IPS-18c (cell line): ENCODE measurements at regions not wholly inside any gene's neighbourhood (a gene's known extent, or its start where the extent isn't known, plus 50 kb on each side); places are given as distances from the start of the nearest gene placed in this dataset.

Experiments
- H3K4me3 ChIP-seq: 2 replicates; pipeline ENCODE4 v1.7.0; 2013; ENCODE audit warnings: low read depth, mild to moderate bottlenecking, low read length, moderate library complexity; ENCODE audit not compliant: insufficient read depth
- H3K9me3 ChIP-seq: one replicate; pipeline ENCODE4 v1.6.1; 2013; ENCODE audit warnings: mild to moderate bottlenecking, low read length, moderate library complexity; ENCODE audit not compliant: control insufficient read depth, insufficient read depth

GRCh38 chr16:66052745-66053144 is 313.7 kb upstream of the CDH5 start:
- Histone ChIP-seq H3K9me3 (peaks cover 3% of the 10 kb centered on the region), H3K4me3 (no peak overlapping the region)

- H3K9me3 ChIP-seq, result peaks cover 3% of the 10 kb centered on the region
- no peak overlapping the region for H3K4me3 ChIP-seq
These were observed 315.5 kb upstream of the CDH5 start for GRCh38 chr16:66050991-66051390.

- no peak overlapping the region for H3K4me3 ChIP-seq
- H3K9me3 ChIP-seq, result peaks cover 3% of the 10 kb centered on the region
These were observed 316.6 kb upstream of the CDH5 start for GRCh38 chr16:66049865-66050264.

- Histone ChIP-seq H3K9me3 (peaks cover 3% of the 10 kb centered on the region), H3K4me3 (no peak overlapping the region)
These were observed 320.9 kb upstream of the CDH5 start for GRCh38 chr16:66045626-66046025.

GRCh38 chr16:66044556-66044955 is 321.9 kb upstream of the CDH5 start:
- H3K4me3 ChIP-seq, result no peak overlapping the region
- peaks cover 2% of the 10 kb centered on the region for H3K9me3 ChIP-seq

- Histone ChIP-seq H3K9me3 (no peaks in the 10 kb centered on the region), H3K4me3 (no peak overlapping the region)
These were observed 322.4 kb upstream of the CDH5 start for GRCh38 chr16:66044089-66044488.

GRCh38 chr16:66043326-66043725 is 323.2 kb upstream of the CDH5 start:
- H3K9me3 ChIP-seq, result no peaks in the 10 kb centered on the region
- no peak overlapping the region for H3K4me3 ChIP-seq

- H3K9me3 ChIP-seq, result no peaks in the 10 kb centered on the region
- H3K4me3 ChIP-seq, result no peak overlapping the region
These were observed 324.1 kb upstream of the CDH5 start for GRCh38 chr16:66042341-66042740.

- Histone ChIP-seq H3K9me3 (no peaks in the 10 kb centered on the region), H3K4me3 (no peak overlapping the region)
These were observed 324.6 kb upstream of the CDH5 start for GRCh38 chr16:66041907-66042306.

GRCh38 chr16:66039793-66040192 is 326.7 kb upstream of the CDH5 start:
- Histone ChIP-seq H3K4me3 (no peak overlapping the region), H3K9me3 (no peaks in the 10 kb centered on the region)

GRCh38 chr16:66036793-66037715 is 329.4 kb upstream of the CDH5 start:
- no peaks in the 10 kb centered on the region for H3K9me3 ChIP-seq
- no peak overlapping the region for H3K4me3 ChIP-seq

- H3K9me3 ChIP-seq, result no peaks in the 10 kb centered on the region
- H3K4me3 ChIP-seq, result no peak overlapping the region
These were observed 330.3 kb upstream of the CDH5 start for GRCh38 chr16:66036184-66036583.

- H3K4me3 ChIP-seq, result no peak overlapping the region
- H3K9me3 ChIP-seq, result no peaks in the 10 kb centered on the region
These were observed 331.4 kb upstream of the CDH5 start for GRCh38 chr16:66035096-66035495.

- H3K9me3 ChIP-seq, result no peaks in the 10 kb centered on the region
These were observed 333.6 kb upstream of the CDH5 start for GRCh38 chr16:66032841-66033240.

GRCh38 chr16:66030036-66030435 is 336.5 kb upstream of the CDH5 start:
- Histone ChIP-seq H3K9me3 (peaks cover 4% of the 10 kb centered on the region), H3K4me3 (no peak overlapping the region)

More at GRCh38 chr16:66032841-66033240, 333.6 kb upstream of the CDH5 start:
- no peak overlapping the region for H3K4me3 ChIP-seq

- Histone ChIP-seq H3K4me3 (no peak overlapping the region), H3K9me3 (peaks cover 9% of the 10 kb centered on the region)
These were observed 337.8 kb upstream of the CDH5 start for GRCh38 chr16:66028510-66029216.

- Histone ChIP-seq H3K4me3 (no peak overlapping the region), H3K9me3 (peaks cover 9% of the 10 kb centered on the region)
These were observed 339.6 kb upstream of the CDH5 start for GRCh38 chr16:66026787-66027330.

GRCh38 chr16:66026211-66026610 is 340.3 kb upstream of the CDH5 start:
- Histone ChIP-seq H3K4me3 (no peak overlapping the region), H3K9me3 (peaks cover 11% of the 10 kb centered on the region)
